ENCODE measurements at regions not wholly inside any gene's neighbourhood (a gene's known extent, or its start where the extent isn't known, plus 50 kb on each side); places are given as distances from the start of the nearest gene placed in this dataset.

DNA sequence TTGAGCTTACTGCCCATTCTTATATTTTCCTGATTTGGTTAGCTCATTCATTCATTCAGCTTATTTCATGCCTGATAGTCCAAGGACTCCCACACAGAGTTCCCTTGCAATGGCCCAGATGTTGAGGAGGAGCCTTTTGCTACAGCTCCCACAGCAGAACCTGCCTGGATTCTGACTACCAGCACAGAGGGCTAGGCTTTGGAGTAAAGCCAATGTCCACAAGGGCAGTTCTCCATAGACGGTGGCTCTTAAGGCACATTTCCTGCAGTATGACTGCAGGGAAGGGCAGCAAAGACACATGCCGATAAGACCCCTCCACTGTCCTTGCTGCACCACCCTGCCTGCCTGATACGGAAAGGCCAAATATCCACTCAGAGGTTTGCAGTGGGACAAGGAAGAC lies 112.3 kb upstream of the SYNDIG1 start:
- no peaks in the 10 kb centered on the region for H3K36me3 ChIP-seq (ENCODE audit: control insufficient read depth, insufficient read depth, low read length)
- H3K27me3 ChIP-seq (ENCODE audit: control insufficient read depth, insufficient read depth, low read length, poor library complexity, severe bottlenecking), result no peaks in the 10 kb centered on the region
- peaks cover 5% of the 10 kb centered on the region for H3K4me1 Mint-ChIP-seq
- no peaks in the 10 kb centered on the region for H3K4me1 ChIP-seq (ENCODE audit: control insufficient read depth, insufficient read depth, low read length)
- peaks cover 3% of the 10 kb centered on the region for H3K36me3 Mint-ChIP-seq (ENCODE audit: low read depth)
- H3K9me3 ChIP-seq (ENCODE audit: control insufficient read depth, low read length), result peaks cover 11% of the 10 kb centered on the region
- H3K27ac Mint-ChIP-seq, result no peak overlapping the region
- H3K9me3 Mint-ChIP-seq, result peaks cover 15% of the 10 kb centered on the region
- no peak overlapping the region for H3K4me3 ChIP-seq (ENCODE audit: low read length)
- no peak overlapping the region for H3K9ac ChIP-seq (ENCODE audit: extremely low read depth, low read length, poor library complexity, severe bottlenecking)
- TF ChIP-seq, protein P1, sequence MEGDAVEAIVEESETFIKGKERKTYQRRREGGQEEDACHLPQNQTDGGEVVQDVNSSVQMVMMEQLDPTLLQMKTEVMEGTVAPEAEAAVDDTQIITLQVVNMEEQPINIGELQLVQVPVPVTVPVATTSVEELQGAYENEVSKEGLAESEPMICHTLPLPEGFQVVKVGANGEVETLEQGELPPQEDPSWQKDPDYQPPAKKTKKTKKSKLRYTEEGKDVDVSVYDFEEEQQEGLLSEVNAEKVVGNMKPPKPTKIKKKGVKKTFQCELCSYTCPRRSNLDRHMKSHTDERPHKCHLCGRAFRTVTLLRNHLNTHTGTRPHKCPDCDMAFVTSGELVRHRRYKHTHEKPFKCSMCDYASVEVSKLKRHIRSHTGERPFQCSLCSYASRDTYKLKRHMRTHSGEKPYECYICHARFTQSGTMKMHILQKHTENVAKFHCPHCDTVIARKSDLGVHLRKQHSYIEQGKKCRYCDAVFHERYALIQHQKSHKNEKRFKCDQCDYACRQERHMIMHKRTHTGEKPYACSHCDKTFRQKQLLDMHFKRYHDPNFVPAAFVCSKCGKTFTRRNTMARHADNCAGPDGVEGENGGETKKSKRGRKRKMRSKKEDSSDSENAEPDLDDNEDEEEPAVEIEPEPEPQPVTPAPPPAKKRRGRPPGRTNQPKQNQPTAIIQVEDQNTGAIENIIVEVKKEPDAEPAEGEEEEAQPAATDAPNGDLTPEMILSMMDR (conservative IDR thresholded peaks at IDR 0.05), result no peak
- H3K27ac ChIP-seq (ENCODE audit: low read depth, low read length), result no peak overlapping the region
- 90 to 94% methylated on average over 3 of the region's 3 CpGs for WGBS, 2 experiments (ENCODE audit: insufficient coverage in 1 of 2, insufficient read length in 1 of 2)
- peaks cover 37% of the 10 kb centered on the region for H3K27me3 Mint-ChIP-seq (ENCODE audit: insufficient read depth)
- no peak for DNase-seq
- H3K4me3 Mint-ChIP-seq, result no peak overlapping the region

DNA sequence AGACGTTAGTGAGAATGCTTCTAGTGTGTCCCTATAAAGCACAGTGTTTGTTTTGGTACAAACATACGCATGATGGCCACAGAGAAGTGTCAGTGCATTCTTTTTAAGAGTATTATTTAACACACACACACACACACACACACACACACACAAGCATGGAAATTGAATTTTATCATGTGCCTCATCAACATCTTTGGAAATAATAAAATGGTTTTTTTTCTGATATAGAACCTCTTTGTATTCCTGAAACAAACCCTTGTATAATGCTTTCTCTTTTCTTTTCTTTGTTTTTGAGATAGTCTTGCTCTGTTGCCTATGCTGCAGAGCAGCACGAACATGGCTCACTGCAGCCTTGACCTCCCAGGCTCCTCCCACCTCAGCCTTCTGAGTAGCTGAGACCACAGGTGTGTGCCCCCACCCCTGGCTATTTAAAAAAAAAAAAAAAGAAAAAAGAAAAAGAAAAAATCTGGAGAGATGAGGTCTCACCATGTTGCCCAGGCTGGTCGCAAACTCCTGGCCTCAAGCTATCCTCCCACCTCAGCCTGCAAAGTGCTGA lies 116.2 kb upstream of the SYNDIG1 start:
- no peak overlapping the region for H3K4me3 ChIP-seq (ENCODE audit: low read length)

GRCh38 chr20:24350923-24351368 lies 118.5 kb upstream of the SYNDIG1 start:
- H3K27me3 Mint-ChIP-seq (ENCODE audit: insufficient read depth), result no peaks in the 10 kb centered on the region
- TF ChIP-seq, protein P1 (conservative IDR thresholded peaks at IDR 0.05), result no peak
- Histone ChIP-seq H3K9me3 (ENCODE audit: control insufficient read depth, low read length) (no peaks in the 10 kb centered on the region), H3K36me3 (ENCODE audit: control insufficient read depth, insufficient read depth, low read length) (no peaks in the 10 kb centered on the region), H3K4me1 (ENCODE audit: control insufficient read depth, insufficient read depth, low read length) (no peaks in the 10 kb centered on the region), H3K9ac (ENCODE audit: extremely low read depth, low read length, poor library complexity, severe bottlenecking) (no peak overlapping the region), H3K27me3 (ENCODE audit: control insufficient read depth, insufficient read depth, low read length, poor library complexity, severe bottlenecking) (no peaks in the 10 kb centered on the region), H3K27ac (ENCODE audit: low read depth, low read length) (no peak overlapping the region), H3K4me3 (ENCODE audit: low read length) (no peak overlapping the region)
- no peak for DNase-seq
- 91 to 95% methylated on average over 4 to 7 of the region's 7 CpGs for WGBS, 2 experiments (ENCODE audit: insufficient coverage in 1 of 2, insufficient read length in 1 of 2)
- H3K27ac Mint-ChIP-seq, result no peak overlapping the region
- H3K4me1 Mint-ChIP-seq, result no peaks in the 10 kb centered on the region
- H3K36me3 Mint-ChIP-seq (ENCODE audit: low read depth), result no peaks in the 10 kb centered on the region
- no peaks in the 10 kb centered on the region for H3K9me3 Mint-ChIP-seq
- no peak overlapping the region for H3K4me3 Mint-ChIP-seq

More for the DNA sequence above, 116.2 kb upstream of the SYNDIG1 start:
- Histone ChIP-seq H3K9ac (ENCODE audit: extremely low read depth, low read length, poor library complexity, severe bottlenecking) (no peak overlapping the region), H3K4me1 (ENCODE audit: control insufficient read depth, insufficient read depth, low read length) (no peaks in the 10 kb centered on the region), H3K9me3 (ENCODE audit: control insufficient read depth, low read length) (no peaks in the 10 kb centered on the region), H3K36me3 (ENCODE audit: control insufficient read depth, insufficient read depth, low read length) (no peaks in the 10 kb centered on the region), H3K27me3 (ENCODE audit: control insufficient read depth, insufficient read depth, low read length, poor library complexity, severe bottlenecking) (no peaks in the 10 kb centered on the region), H3K27ac (ENCODE audit: low read depth, low read length) (no peak overlapping the region)
- Mint-ChIP-seq H3K27ac (no peak overlapping the region), H3K27me3 (ENCODE audit: insufficient read depth) (peaks cover 8% of the 10 kb centered on the region), H3K36me3 (ENCODE audit: low read depth) (no peaks in the 10 kb centered on the region), H3K4me1 (no peaks in the 10 kb centered on the region), H3K9me3 (no peaks in the 10 kb centered on the region), H3K4me3 (no peak overlapping the region)
- TF ChIP-seq, protein P1 (conservative IDR thresholded peaks at IDR 0.05), result no peak
- DNase-seq, result no peak
- 86 to 98% methylated on average over 1 to 4 of the region's 4 CpGs for WGBS, 2 experiments (ENCODE audit: insufficient coverage in 1 of 2, insufficient read length in 1 of 2)
